ENCODE measurements at regions not wholly inside any gene's neighbourhood (a gene's known extent, or its start where the extent isn't known, plus 50 kb on each side); places are given as distances from the start of the nearest gene placed in this dataset.

GRCh38 chr2:195356026-195356425 is 301.0 kb upstream of the SLC39A10 start:
- Histone ChIP-seq H3K27me3 (ENCODE audit: low read length) (no peaks in the 10 kb centered on the region), H4K20me1 (ENCODE audit: low read length) (no peaks in the 10 kb centered on the region), H3K4me1 (ENCODE audit: insufficient read depth, low read length) (no peaks in the 10 kb centered on the region), H3K9ac (ENCODE audit: low read length) (no peak overlapping the region), H3K79me2 (ENCODE audit: low read length) (no peaks in the 10 kb centered on the region), H3K4me2 (ENCODE audit: low read length) (no peak overlapping the region), H3K36me3 (ENCODE audit: low read depth, low read length) (no peaks in the 10 kb centered on the region), H3F3A (ENCODE audit: low read length, unreplicated experiment) (no peaks in the 10 kb centered on the region), H2AFZ (ENCODE audit: low read length) (no peak overlapping the region), H3K27ac (ENCODE audit: low read length) (no peak overlapping the region), H3K9me2 (replicated peaks; ENCODE audit: low read length) (no peaks in the 10 kb centered on the region), H3K4me3 (ENCODE audit: low read length) (no peak overlapping the region), H3K9me3 (ENCODE audit: low read length) (no peaks in the 10 kb centered on the region)
- TF ChIP-seq CTCF (conservative IDR thresholded peaks at IDR 0.05; ENCODE audit: low read depth, low read length), result no peak
- no peak for TF ChIP-seq EZH2 (IDR thresholded peaks at IDR 0.05; ENCODE audit: low read length, unreplicated experiment)
- TF ChIP-seq EZH2phosphoT487 (IDR thresholded peaks at IDR 0.05; ENCODE audit: borderline replicate concordance, low read length), result no peak
- no TSS peak for BruUV-seq (replicated peaks)
- CTCF ChIA-PET, result no interaction called here
- POLR2A ChIA-PET (ENCODE audit: unreplicated experiment), result interaction anchor here (0.6 kb wide), 1 partner anchor 260 kb away, joined by 3 read pairs; no protein-coding TSS in a partner anchor
- DNase-seq (no peak), ATAC-seq (no peak)
- intact Hi-C loops (cut with micrococcal nuclease), result no loop called here

- Histone ChIP-seq H3K4me1 (ENCODE audit: insufficient read depth, low read length) (no peaks in the 10 kb centered on the region), H3F3A (ENCODE audit: low read length, unreplicated experiment) (no peaks in the 10 kb centered on the region), H3K27ac (ENCODE audit: low read length) (no peak overlapping the region), H3K27me3 (ENCODE audit: low read length) (no peaks in the 10 kb centered on the region), H3K79me2 (ENCODE audit: low read length) (no peaks in the 10 kb centered on the region), H2AFZ (ENCODE audit: low read length) (peak overlapping the region; percentile 44; the same call in 1 of the 2 replicates), H4K20me1 (ENCODE audit: low read length) (no peaks in the 10 kb centered on the region), H3K4me2 (ENCODE audit: low read length) (no peak overlapping the region), H3K9ac (ENCODE audit: low read length) (no peak overlapping the region), H3K9me2 (replicated peaks; ENCODE audit: low read length) (no peaks in the 10 kb centered on the region), H3K9me3 (ENCODE audit: low read length) (no peaks in the 10 kb centered on the region), H3K36me3 (ENCODE audit: low read depth, low read length) (no peaks in the 10 kb centered on the region), H3K4me3 (ENCODE audit: low read length) (no peak overlapping the region)
- intact Hi-C loops (cut with micrococcal nuclease), result no loop called here
- DNase-seq (no peak), ATAC-seq (no peak)
- no TSS peak for BruUV-seq (replicated peaks)
- ChIA-PET POLR2A (ENCODE audit: unreplicated experiment) (no interaction called here), CTCF (no interaction called here)
- TF ChIP-seq CTCF (conservative IDR thresholded peaks at IDR 0.05; ENCODE audit: low read depth, low read length) (no peak), EZH2 (IDR thresholded peaks at IDR 0.05; ENCODE audit: low read length, unreplicated experiment) (no peak), EZH2phosphoT487 (IDR thresholded peaks at IDR 0.05; ENCODE audit: borderline replicate concordance, low read length) (no peak)
Measured at GRCh38 chr2:195352581-195352980, 304.4 kb upstream of the SLC39A10 start.

DNA sequence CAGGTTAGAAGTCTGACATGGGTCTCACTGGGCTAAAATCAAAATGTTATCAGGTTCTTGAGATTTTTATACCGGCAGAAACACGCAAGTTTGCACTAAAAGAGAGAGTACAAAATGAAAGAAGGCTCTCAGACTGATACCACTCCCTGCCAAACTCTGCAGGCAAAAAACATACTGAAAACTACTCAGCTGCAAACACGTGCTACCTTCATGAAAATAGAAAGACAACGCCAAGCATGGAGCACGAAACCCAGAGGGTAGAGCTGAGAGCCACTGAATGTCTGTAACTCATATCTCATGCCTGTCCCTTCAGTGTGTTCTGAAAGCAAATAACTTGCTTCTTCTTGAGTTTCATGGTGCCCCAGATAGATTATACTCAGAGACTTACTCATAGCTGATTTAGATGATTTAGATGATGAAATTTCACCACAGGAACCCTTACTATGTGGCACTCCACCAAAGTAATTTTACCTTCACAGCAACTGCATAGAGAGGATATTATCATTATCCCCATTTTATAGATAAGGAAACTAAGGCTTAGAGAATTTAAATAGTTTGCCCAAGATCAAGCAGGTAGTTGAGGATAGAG is 313.0 kb upstream of the SLC39A10 start:
- Histone ChIP-seq H3K4me3 (ENCODE audit: low read length) (no peak overlapping the region), H3K79me2 (ENCODE audit: low read length) (no peaks in the 10 kb centered on the region), H3F3A (ENCODE audit: low read length, unreplicated experiment) (no peaks in the 10 kb centered on the region), H3K4me1 (ENCODE audit: insufficient read depth, low read length) (peaks cover 4% of the 10 kb centered on the region; the same call in 1 of the 2 replicates), H3K9me3 (ENCODE audit: low read length) (no peaks in the 10 kb centered on the region), H3K9me2 (replicated peaks; ENCODE audit: low read length) (no peaks in the 10 kb centered on the region), H3K27ac (ENCODE audit: low read length) (no peak overlapping the region), H3K27me3 (ENCODE audit: low read length) (no peaks in the 10 kb centered on the region), H3K36me3 (ENCODE audit: low read depth, low read length) (no peaks in the 10 kb centered on the region), H2AFZ (ENCODE audit: low read length) (no peak overlapping the region), H4K20me1 (ENCODE audit: low read length) (no peaks in the 10 kb centered on the region), H3K4me2 (ENCODE audit: low read length) (no peak overlapping the region), H3K9ac (ENCODE audit: low read length) (no peak overlapping the region)
- TF ChIP-seq CTCF (conservative IDR thresholded peaks at IDR 0.05; ENCODE audit: low read depth, low read length) (no peak), EZH2phosphoT487 (IDR thresholded peaks at IDR 0.05; ENCODE audit: borderline replicate concordance, low read length) (no peak), EZH2 (IDR thresholded peaks at IDR 0.05; ENCODE audit: low read length, unreplicated experiment) (no peak)
- DNase-seq (peak; percentile 41), ATAC-seq (no peak)
- no TSS peak for BruUV-seq (replicated peaks)
- intact Hi-C loops (cut with micrococcal nuclease), result no loop called here
- CTCF ChIA-PET, result no interaction called here
- POLR2A ChIA-PET (ENCODE audit: unreplicated experiment), result no interaction called here
